Keratinocyte (primary cell): ENCODE measurements at regions not wholly inside any gene's neighbourhood (a gene's known extent, or its start where the extent isn't known, plus 50 kb on each side); places are given as distances from the start of the nearest gene placed in this dataset.
A peak's percentile ranks its signal among the peaks of the same experiment; 100 is the strongest.

Source experiments
- DNase-seq: peaks from one replicate; pipeline ENCODE4 v3.0.0-alpha.2; 2011; ENCODE audit warnings: low read depth, missing footprints, low spot score
- FAIRE-seq: peaks from 2 replicates; lab custom pipeline; 2011; peaks lifted over from hg19 to GRCh38; lab: Jason Lieb, UNC
- H2AFZ ChIP-seq: 2 replicates; pipeline ENCODE4 v1.6.0; 2012; ENCODE audit warnings: low read length, control low read depth, inconsistent platforms; ENCODE audit not compliant: control insufficient read depth
- H3K27ac ChIP-seq: 2 replicates; pipeline ENCODE4 v1.5.1; 2011; ENCODE audit warnings: low read length; ENCODE audit not compliant: control insufficient read depth, insufficient read depth
- H3K27me3 ChIP-seq: 3 replicates; pipeline ENCODE4 v1.6.0; 2011; ENCODE audit warnings: low read length; ENCODE audit not compliant: control insufficient read depth, insufficient read depth; ENCODE audit errors: extremely low read depth
- H3K36me3 ChIP-seq, 2 experiments: 2 replicates in 1 of 2; 3 replicates in 1 of 2; pipeline ENCODE4 v1.5.1; 2011; ENCODE audit warnings: low read length in 2 of 2, mild to moderate bottlenecking in 1 of 2; ENCODE audit not compliant: control insufficient read depth in 2 of 2, insufficient read depth in 2 of 2; ENCODE audit errors: extremely low read depth in 1 of 2
- H3K4me1 ChIP-seq: 3 replicates; pipeline ENCODE4 v1.5.1; 2011; ENCODE audit warnings: low read length; ENCODE audit not compliant: control insufficient read depth, insufficient read depth; ENCODE audit errors: extremely low read depth
- H3K4me2 ChIP-seq: 3 replicates; pipeline ENCODE4 v1.6.0; 2011; ENCODE audit warnings: low read depth, low read length; ENCODE audit not compliant: control insufficient read depth, insufficient read depth; ENCODE audit errors: extremely low read depth
- H3K4me3 ChIP-seq, 3 experiments: fragments of 200-600 bp in 1 of 3; sonication (generic) in 1 of 3; 2 replicates in 2 of 3; 3 replicates in 1 of 3; pipeline ENCODE4 v1.5.1; 2011 to 2016; ENCODE audit warnings: low read length in 3 of 3, mild to moderate bottlenecking in 3 of 3, control low read depth in 2 of 3, inconsistent platforms in 1 of 3, low read depth in 1 of 3, mixed read lengths in 1 of 3, mixed run types in 1 of 3, moderate library complexity in 1 of 3; ENCODE audit not compliant: control insufficient read depth in 2 of 3, insufficient read depth in 2 of 3; ENCODE audit errors: extremely low read depth in 1 of 3
- H3K79me2 ChIP-seq: 2 replicates; pipeline ENCODE4 v1.6.0; 2012; ENCODE audit warnings: low read length; ENCODE audit not compliant: control insufficient read depth, insufficient read depth
- H3K9ac ChIP-seq: 3 replicates; pipeline ENCODE4 v1.6.0; 2011; ENCODE audit warnings: low read length; ENCODE audit not compliant: control insufficient read depth, insufficient read depth; ENCODE audit errors: extremely low read depth
- H3K9me1 ChIP-seq: 3 replicates; pipeline ENCODE4 v1.6.0; 2011; ENCODE audit warnings: low read length; ENCODE audit not compliant: control insufficient read depth, insufficient read depth; ENCODE audit errors: extremely low read depth
- H3K9me3 ChIP-seq: 2 replicates; pipeline ENCODE4 v1.5.1; 2012; ENCODE audit warnings: low read depth, low read length; ENCODE audit not compliant: control insufficient read depth
- H4K20me1 ChIP-seq: 3 replicates; pipeline ENCODE4 v1.6.0; 2011; ENCODE audit warnings: low read length; ENCODE audit not compliant: control insufficient read depth, insufficient read depth; ENCODE audit errors: extremely low read depth
- CTCF ChIP-seq, 3 experiments: IDR thresholded peaks in 1 of 3; conservative IDR thresholded peaks in 1 of 3; optimal IDR thresholded peaks in 1 of 3; 2 replicates in 2 of 3; 3 replicates in 1 of 3; pipeline versions ENCODE3 to v1.5.1; 2011; ENCODE audit warnings: low read length in 3 of 3, mild to moderate bottlenecking in 3 of 3, moderate library complexity in 2 of 3, control low read depth in 1 of 3, inconsistent platforms in 1 of 3; ENCODE audit not compliant: insufficient read depth in 2 of 3; ENCODE audit errors: extremely low read depth in 1 of 3
- EZH2 ChIP-seq: IDR thresholded peaks from one replicate; pipeline ENCODE4 v1.6.1; 2012; ENCODE audit warnings: inconsistent platforms, mild to moderate bottlenecking, low read length, moderate library complexity
- dilution Hi-C: fragments of 300-500 bp; cut with MboI; formaldehyde crosslinking; loops from one replicate; pipeline ENCODE4 v1.7.0; 2020; ENCODE audit warnings: low sequenced_read_pairs; ENCODE audit not compliant: extremely low pct_ligation_motif_present

- H3K79me2 ChIP-seq, result no peaks in the 10 kb centered on the region
- no peaks in the 10 kb centered on the region for H4K20me1 ChIP-seq
- TF ChIP-seq EZH2, result no peak
- no peak for TF ChIP-seq CTCF (optimal IDR thresholded peaks at IDR 0.05 in 1 of 3, IDR thresholded peaks at IDR 0.05 in 1 of 3, conservative IDR thresholded peaks at IDR 0.05 in 1 of 3; ENCODE audit: extremely low read depth in 1 of 3, insufficient read depth in 2 of 3, low read length in 3 of 3)
- no peak overlapping the region for H3K9ac ChIP-seq
- H3K9me3 ChIP-seq, result no peaks in the 10 kb centered on the region
- no peaks in the 10 kb centered on the region for H3K27me3 ChIP-seq
- H3K36me3 ChIP-seq, result no peaks in the 10 kb centered on the region
- H3K4me3 ChIP-seq, result no peak overlapping the region
- dilution Hi-C loops, result no loop called here
- H3K4me1 ChIP-seq, result no peaks in the 10 kb centered on the region
- no peak overlapping the region for H3K27ac ChIP-seq
- H2AFZ ChIP-seq, result no peak overlapping the region
- FAIRE-seq (no peak), DNase-seq (no peak)
- no peak overlapping the region for H3K4me2 ChIP-seq
- no peaks in the 10 kb centered on the region for H3K9me1 ChIP-seq
Measured at GRCh38 chr13:73146707-73147106, 87.9 kb downstream of the KLF5 start.

GRCh38 chr13:73142071-73142470 lies 83.3 kb downstream of the KLF5 start:
- Histone ChIP-seq H3K4me3 (no peak overlapping the region), H3K36me3 (no peaks in the 10 kb centered on the region), H3K27ac (no peak overlapping the region), H3K9me3 (no peaks in the 10 kb centered on the region), H3K79me2 (no peaks in the 10 kb centered on the region), H4K20me1 (no peaks in the 10 kb centered on the region), H3K9me1 (no peaks in the 10 kb centered on the region), H2AFZ (peak overlapping the region; percentile 38), H3K27me3 (no peaks in the 10 kb centered on the region), H3K4me2 (peak overlapping the region; percentile 56), H3K9ac (no peak overlapping the region), H3K4me1 (peaks cover 5% of the 10 kb centered on the region)
- TF ChIP-seq CTCF (optimal IDR thresholded peaks at IDR 0.05 in 1 of 3, IDR thresholded peaks at IDR 0.05 in 1 of 3, conservative IDR thresholded peaks at IDR 0.05 in 1 of 3; ENCODE audit: extremely low read depth in 1 of 3, insufficient read depth in 2 of 3, low read length in 3 of 3) (no peak), EZH2 (no peak)
- dilution Hi-C loops, result no loop called here
- peak; percentile 43 for FAIRE-seq
- DNase-seq, result no peak
